K562 (cell line): ENCODE measurements at regions not wholly inside any gene's neighbourhood (a gene's known extent, or its start where the extent isn't known, plus 50 kb on each side); places are given as distances from the start of the nearest gene placed in this dataset.

Experiments
- ATAC-seq: fragments of 200-7000 bp; cut with Tn5 transposase; 3 replicates; pipeline ENCODE4 v1.9.1; 2020; ENCODE audit warnings: moderate library complexity
- BruUV-seq: library from RNA; stranded (reverse); fragments of 400-500 nt; replicated peaks from 2 replicates; lab custom pipeline; 2021; lab: Mats Ljungman, UMichigan
- CTCF ChIA-PET: fragments of 300-600 bp; formaldehyde crosslinking; extraction: SDS; loops from one replicate; lab custom pipeline; 2021; ENCODE audit warnings: low intra/inter-chr PET ratio; lab: Yijun Ruan, JAX
- POLR2A ChIA-PET: fragments of 300-600, 350-650 bp; sonication (Branson Sonifier 250); formaldehyde crosslinking; extraction: SDS; loops from one replicate; lab custom pipeline; 2021; ENCODE audit warnings: antibody characterized with exemption, inconsistent platforms; lab: Yijun Ruan, JAX
- DNase-seq, 4 experiments: peaks; one replicate each; pipeline versions ENCODE4 v3.0.0 to v3.0.0-alpha.2; 2011 to 2018; ENCODE audit warnings: low spot score in 3 of 4, mixed read lengths in 3 of 4; ENCODE audit errors: extremely low read depth in 1 of 4
- FAIRE-seq: peaks from 2 replicates; lab custom pipeline; 2011; peaks lifted over from hg19 to GRCh38; lab: Jason Lieb, UNC
- H2AFZ ChIP-seq: 2 replicates; pipeline ENCODE4 v1.6.0; 2011; ENCODE audit warnings: low read depth, low read length, control low read depth, inconsistent platforms
- H3K27ac ChIP-seq: fragments of 200-600 bp; 3 replicates; pipeline ENCODE4 v1.8.0; 2011; ENCODE audit warnings: low read depth, mild to moderate bottlenecking, control low read depth, inconsistent platforms, low read length, moderate library complexity, mixed read lengths; ENCODE audit errors: extremely low read depth
- H3K27me3 ChIP-seq, 2 experiments: fragments of 300-600 bp in 1 of 2; 2 replicates in 1 of 2; 3 replicates in 1 of 2; pipeline versions ENCODE4 v1.6.0 to v1.8.0; 2011; ENCODE audit warnings: inconsistent platforms in 2 of 2, low read length in 2 of 2, mild to moderate bottlenecking in 1 of 2, mixed read lengths in 1 of 2, moderate library complexity in 1 of 2; ENCODE audit not compliant: control insufficient read depth in 2 of 2, insufficient read depth in 2 of 2
- H3K36me3 ChIP-seq: fragments of 300-600 bp; 3 replicates; pipeline ENCODE4 v1.8.0; 2011; ENCODE audit warnings: mild to moderate bottlenecking, low read length, inconsistent platforms; ENCODE audit not compliant: control insufficient read depth, insufficient read depth
- H3K4me1 ChIP-seq, 2 experiments: fragments of 200-600 bp in 1 of 2; replicated peaks in 1 of 2; 2 replicates in 1 of 2; 3 replicates in 1 of 2; pipeline versions ENCODE4 v1.5.1 to v1.8.0; 2011; ENCODE audit warnings: inconsistent platforms in 2 of 2, low read length in 2 of 2, mild to moderate bottlenecking in 1 of 2, mixed read lengths in 1 of 2, moderate library complexity in 1 of 2; ENCODE audit not compliant: control insufficient read depth in 2 of 2, insufficient read depth in 2 of 2
- H3K4me2 ChIP-seq: 2 replicates; pipeline ENCODE4 v1.6.1; 2011; ENCODE audit warnings: low read length, control low read depth, inconsistent platforms, mixed read lengths; ENCODE audit not compliant: insufficient read depth
- H3K4me3 ChIP-seq: fragments of 200-600 bp; sonication (generic), shearing (Covaris generic); 2 replicates; pipeline ENCODE4 v1.5.1; 2016; ENCODE audit warnings: control low read depth, inconsistent platforms
- H3K79me2 ChIP-seq: fragments of 200-600 bp; 3 replicates; pipeline ENCODE4 v1.8.0; 2011; ENCODE audit warnings: low read length, inconsistent platforms; ENCODE audit not compliant: control insufficient read depth, insufficient read depth
- H3K9ac ChIP-seq, 2 experiments: 2 replicates each; pipeline versions ENCODE4 v1.6.0 to v1.6.1; 2011; ENCODE audit warnings: low read depth in 2 of 2, low read length in 2 of 2, control low read depth in 1 of 2, inconsistent platforms in 1 of 2, mild to moderate bottlenecking in 1 of 2, mixed read lengths in 1 of 2; ENCODE audit not compliant: insufficient read depth in 1 of 2
- H3K9me1 ChIP-seq: one replicate; pipeline ENCODE4 v1.6.0; 2011; ENCODE audit warnings: inconsistent platforms, mild to moderate bottlenecking, low read length, moderate library complexity; ENCODE audit not compliant: control insufficient read depth, insufficient read depth
- H3K9me3 ChIP-seq: replicated peaks from 2 replicates; pipeline ENCODE4 v1.5.1; 2011; ENCODE audit warnings: low read depth, low read length, inconsistent platforms; ENCODE audit not compliant: control insufficient read depth, insufficient read depth
- H4K20me1 ChIP-seq: replicated peaks from 2 replicates; pipeline ENCODE4 v1.6.1; 2011; ENCODE audit warnings: low read length, inconsistent platforms, mixed read lengths; ENCODE audit not compliant: control insufficient read depth, insufficient read depth
- ELF4 ChIP-seq: fragments of 450-650 bp; formaldehyde crosslinking; IDR thresholded peaks from 2 replicates; pipeline ENCODE4 v1.4.0; 2022; ENCODE audit warnings: missing genetic modification characterization
- POLR2B ChIP-seq: fragments of 450-650 bp; IDR thresholded peaks from 2 replicates; pipeline ENCODE4 v1.6.1; 2018; ENCODE audit warnings: low read depth; ENCODE audit not compliant: partially characterized antibody
- ZNF165 ChIP-seq: fragments of 250-450 bp; sonication (Bioruptor Pico); IDR thresholded peaks from 2 replicates; pipeline ENCODE4 v1.4.0; 2020; ENCODE audit warnings: borderline replicate concordance
- WGBS: fragments of 100-300 bp; shearing (Covaris generic); methylation state at CpG from one replicate; pipeline ENCODE4 v1.1.6; 2016; ENCODE audit warnings: low coverage, mixed read lengths; ENCODE audit not compliant: insufficient coverage; ENCODE audit errors: missing lambda C conversion rate; 5-methylcytosine and 5-hydroxymethylcytosine counted together
- in situ Hi-C: fragments of 300-500 bp; cut with MboI; formaldehyde crosslinking; loops from 4 replicates; pipeline ENCODE4 v1.15.0; 2018; ENCODE audit warnings: inconsistent platforms, mixed read lengths
- intact Hi-C: fragments of 100-400 bp; cut with micrococcal nuclease; formaldehyde crosslinking; loops from 2 replicates; pipeline ENCODE4 v1.14.2; 2022
- TF ChIP-seq, protein P1 (sequence below): fragments of 250-450 bp; sonication (Bioruptor Pico); IDR thresholded peaks from 2 replicates; pipeline ENCODE4 v1.4.0; 2020; ENCODE audit warnings: mild to moderate bottlenecking, moderate library complexity, borderline replicate concordance
- TF ChIP-seq, protein P2 (sequence below), 2 experiments: fragments of 450-650 bp; formaldehyde crosslinking in 1 of 2; IDR thresholded peaks; 2 replicates each; pipeline versions ENCODE4 v1.4.0 to v1.6.1; 2014 to 2020; ENCODE audit warnings: mild to moderate bottlenecking in 2 of 2, borderline replicate concordance in 1 of 2, low read depth in 1 of 2

DNA sequence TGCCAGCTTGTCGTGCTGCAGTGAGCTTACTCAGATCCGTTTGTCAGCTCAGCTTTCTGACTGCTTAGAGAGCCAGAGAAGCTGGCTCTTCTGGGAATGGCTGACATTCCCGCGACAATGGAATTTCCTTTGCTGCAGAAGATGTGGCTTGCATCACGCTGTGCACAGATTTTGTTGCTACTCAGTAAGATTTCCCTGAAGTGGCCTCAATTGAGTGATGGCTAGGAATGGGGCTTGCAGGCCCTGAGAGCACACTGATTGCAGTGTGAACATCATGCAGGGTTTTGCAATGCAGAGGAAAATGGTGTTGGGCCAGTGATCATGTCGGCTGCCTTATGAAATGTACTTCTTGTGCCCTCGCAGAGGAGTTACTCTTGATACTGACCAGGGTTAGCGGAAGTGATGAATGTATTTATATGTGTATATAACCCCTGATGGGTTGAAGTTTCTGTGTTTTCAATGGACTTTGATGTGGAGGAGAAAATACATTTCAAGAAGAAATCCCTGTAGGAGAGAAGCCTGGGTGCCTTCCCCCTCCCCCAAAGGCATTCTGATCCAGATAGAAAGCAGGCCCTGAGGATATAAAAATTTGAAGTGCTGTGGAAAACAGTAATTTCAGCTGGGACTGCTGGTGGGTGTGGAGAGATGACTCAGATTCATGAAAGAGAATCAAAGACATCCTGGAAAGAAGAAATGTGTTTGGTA is 102.5 kb upstream of the PDZRN3 start (continued):
- TF ChIP-seq, protein P1, sequence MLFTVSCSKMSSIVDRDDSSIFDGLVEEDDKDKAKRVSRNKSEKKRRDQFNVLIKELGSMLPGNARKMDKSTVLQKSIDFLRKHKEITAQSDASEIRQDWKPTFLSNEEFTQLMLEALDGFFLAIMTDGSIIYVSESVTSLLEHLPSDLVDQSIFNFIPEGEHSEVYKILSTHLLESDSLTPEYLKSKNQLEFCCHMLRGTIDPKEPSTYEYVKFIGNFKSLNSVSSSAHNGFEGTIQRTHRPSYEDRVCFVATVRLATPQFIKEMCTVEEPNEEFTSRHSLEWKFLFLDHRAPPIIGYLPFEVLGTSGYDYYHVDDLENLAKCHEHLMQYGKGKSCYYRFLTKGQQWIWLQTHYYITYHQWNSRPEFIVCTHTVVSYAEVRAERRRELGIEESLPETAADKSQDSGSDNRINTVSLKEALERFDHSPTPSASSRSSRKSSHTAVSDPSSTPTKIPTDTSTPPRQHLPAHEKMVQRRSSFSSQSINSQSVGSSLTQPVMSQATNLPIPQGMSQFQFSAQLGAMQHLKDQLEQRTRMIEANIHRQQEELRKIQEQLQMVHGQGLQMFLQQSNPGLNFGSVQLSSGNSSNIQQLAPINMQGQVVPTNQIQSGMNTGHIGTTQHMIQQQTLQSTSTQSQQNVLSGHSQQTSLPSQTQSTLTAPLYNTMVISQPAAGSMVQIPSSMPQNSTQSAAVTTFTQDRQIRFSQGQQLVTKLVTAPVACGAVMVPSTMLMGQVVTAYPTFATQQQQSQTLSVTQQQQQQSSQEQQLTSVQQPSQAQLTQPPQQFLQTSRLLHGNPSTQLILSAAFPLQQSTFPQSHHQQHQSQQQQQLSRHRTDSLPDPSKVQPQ (CRISPR knock-in tag), result no peak
- TF ChIP-seq ZNF165, result no peak

DNA sequence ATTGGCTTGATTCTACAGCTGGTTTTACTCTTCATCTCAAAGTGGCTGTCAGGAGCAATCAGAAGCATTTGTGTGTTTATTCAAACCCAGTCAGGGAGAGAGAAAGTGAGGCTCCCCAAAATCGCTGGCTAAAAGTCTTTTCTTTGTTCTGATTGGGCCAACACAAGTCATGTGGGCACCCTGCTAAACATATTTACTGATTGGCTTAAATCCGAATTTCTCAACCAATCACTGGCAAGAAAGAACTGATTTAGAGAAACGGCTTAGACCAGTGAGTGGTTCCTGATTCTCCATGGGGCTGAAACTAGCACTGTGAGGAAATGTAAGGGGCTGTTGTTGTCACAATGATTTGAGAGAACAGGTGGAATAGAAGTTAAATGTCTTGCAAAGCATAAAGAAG is 98.9 kb upstream of the PDZRN3 start:
- no peaks in the 10 kb centered on the region for H3K9me1 ChIP-seq
- no peak for ATAC-seq
- no TSS peak for BruUV-seq
- WGBS, result 0% methylated on average over 3 of the region's 3 CpGs
- no peaks in the 10 kb centered on the region for H3K4me1 ChIP-seq
- no peaks in the 10 kb centered on the region for H3K36me3 ChIP-seq
- no peak overlapping the region for H3K4me3 ChIP-seq
- no peak for TF ChIP-seq POLR2B
- TF ChIP-seq, protein P2, sequence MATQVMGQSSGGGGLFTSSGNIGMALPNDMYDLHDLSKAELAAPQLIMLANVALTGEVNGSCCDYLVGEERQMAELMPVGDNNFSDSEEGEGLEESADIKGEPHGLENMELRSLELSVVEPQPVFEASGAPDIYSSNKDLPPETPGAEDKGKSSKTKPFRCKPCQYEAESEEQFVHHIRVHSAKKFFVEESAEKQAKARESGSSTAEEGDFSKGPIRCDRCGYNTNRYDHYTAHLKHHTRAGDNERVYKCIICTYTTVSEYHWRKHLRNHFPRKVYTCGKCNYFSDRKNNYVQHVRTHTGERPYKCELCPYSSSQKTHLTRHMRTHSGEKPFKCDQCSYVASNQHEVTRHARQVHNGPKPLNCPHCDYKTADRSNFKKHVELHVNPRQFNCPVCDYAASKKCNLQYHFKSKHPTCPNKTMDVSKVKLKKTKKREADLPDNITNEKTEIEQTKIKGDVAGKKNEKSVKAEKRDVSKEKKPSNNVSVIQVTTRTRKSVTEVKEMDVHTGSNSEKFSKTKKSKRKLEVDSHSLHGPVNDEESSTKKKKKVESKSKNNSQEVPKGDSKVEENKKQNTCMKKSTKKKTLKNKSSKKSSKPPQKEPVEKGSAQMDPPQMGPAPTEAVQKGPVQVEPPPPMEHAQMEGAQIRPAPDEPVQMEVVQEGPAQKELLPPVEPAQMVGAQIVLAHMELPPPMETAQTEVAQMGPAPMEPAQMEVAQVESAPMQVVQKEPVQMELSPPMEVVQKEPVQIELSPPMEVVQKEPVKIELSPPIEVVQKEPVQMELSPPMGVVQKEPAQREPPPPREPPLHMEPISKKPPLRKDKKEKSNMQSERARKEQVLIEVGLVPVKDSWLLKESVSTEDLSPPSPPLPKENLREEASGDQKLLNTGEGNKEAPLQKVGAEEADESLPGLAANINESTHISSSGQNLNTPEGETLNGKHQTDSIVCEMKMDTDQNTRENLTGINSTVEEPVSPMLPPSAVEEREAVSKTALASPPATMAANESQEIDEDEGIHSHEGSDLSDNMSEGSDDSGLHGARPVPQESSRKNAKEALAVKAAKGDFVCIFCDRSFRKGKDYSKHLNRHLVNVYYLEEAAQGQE (IDR thresholded peaks at IDR 0.05; ENCODE audit: borderline replicate concordance), result no peak
- TF ChIP-seq, protein P2 (CRISPR knock-in tag; IDR thresholded peaks at IDR 0.05; ENCODE audit: low read depth), result no peak
- no peak for TF ChIP-seq ELF4 (CRISPR knock-in tag)
- intact Hi-C loops (no loop called here), in situ Hi-C loops (no loop called here)
- H2AFZ ChIP-seq, result no peak overlapping the region
- H3K79me2 ChIP-seq, result no peaks in the 10 kb centered on the region
- DNase-seq, result peak in 1 of 4 experiments; percentile 7
- H3K27me3 ChIP-seq, result no peaks in the 10 kb centered on the region
- no peak for FAIRE-seq
- POLR2A ChIA-PET, result no interaction called here
- no peaks in the 10 kb centered on the region for H4K20me1 ChIP-seq
- H3K4me2 ChIP-seq, result no peak overlapping the region
- no peak overlapping the region for H3K27ac ChIP-seq
- H3K9ac ChIP-seq, result no peak overlapping the region
- CTCF ChIA-PET, result no interaction called here
- no peaks in the 10 kb centered on the region for H3K9me3 ChIP-seq
